Transverse colon (tissue), 3 donors: ENCODE measurements at regions not wholly inside any gene's neighbourhood (a gene's known extent, or its start where the extent isn't known, plus 50 kb on each side); places are given as distances from the start of the nearest gene placed in this dataset.

ENCODE experiments used
- CTCF ChIP-seq, 5 experiments: fragments of 200-600 bp in 3 of 5; fragments of 450-650 bp in 2 of 5; sonication (generic) in 3 of 5; IDR thresholded peaks; 1 replicate in 2 of 5; 2 replicates in 3 of 5; pipeline ENCODE4 v1.5.1; 2016 to 2017; ENCODE audit warnings: antibody characterized with exemption in 5 of 5, inconsistent platforms in 3 of 5, mild to moderate bottlenecking in 2 of 5, moderate library complexity in 1 of 5
- EP300 ChIP-seq: sonication (generic); formaldehyde crosslinking; IDR thresholded peaks from one replicate; pipeline ENCODE4 v1.6.1; 2017; ENCODE audit warnings: antibody characterized with exemption, low read depth
- POLR2A ChIP-seq: fragments of 450-650 bp; IDR thresholded peaks from one replicate; pipeline ENCODE4 v1.6.1; 2016; ENCODE audit warnings: antibody characterized with exemption, mild to moderate bottlenecking, moderate library complexity

DNA sequence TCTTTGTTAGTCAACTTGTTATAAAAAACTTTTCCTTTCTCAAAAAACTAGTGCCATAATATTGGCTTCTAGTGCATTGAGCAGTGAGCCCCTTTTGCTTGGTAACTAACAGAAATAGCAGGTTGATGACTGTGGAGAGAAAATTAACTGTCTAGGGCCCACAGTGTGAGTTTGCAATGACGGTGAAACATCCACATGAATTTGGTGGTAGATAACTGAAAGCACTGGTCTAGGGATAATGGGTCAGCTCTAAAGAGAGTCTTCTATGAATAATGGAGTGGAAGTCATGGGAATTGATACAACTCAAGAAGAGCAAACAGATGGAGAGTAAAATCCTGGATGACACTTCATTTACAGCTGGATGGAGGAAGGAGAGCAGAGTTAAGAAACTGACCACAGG lies 245.4 kb downstream of the METTL4 start:
- TF ChIP-seq POLR2A (no peak), EP300 (no peak), CTCF (IDR thresholded peaks at IDR 0.05) (no peak)
